HFF-Myc (cell line): ENCODE measurements at regions not wholly inside any gene's neighbourhood (a gene's known extent, or its start where the extent isn't known, plus 50 kb on each side); places are given as distances from the start of the nearest gene placed in this dataset.

Source experiments
- DNase-seq: peaks from one replicate; pipeline ENCODE4 v3.0.0-alpha.2; 2011; ENCODE audit warnings: low read depth; ENCODE audit errors: extremely low read depth
- H3K4me3 ChIP-seq: replicated peaks from 2 replicates; pipeline ENCODE4 v1.5.1; 2011; ENCODE audit warnings: low read depth, mild to moderate bottlenecking, control low read depth, low read length
- CTCF ChIP-seq: IDR thresholded peaks from 2 replicates; pipeline ENCODE4 v1.5.1; 2012; ENCODE audit warnings: mild to moderate bottlenecking, low read depth, low read length, control low read depth; ENCODE audit errors: missing control alignments

GRCh38 chr11:13098063-13098462 lies 88.9 kb downstream of the RASSF10 start:
- no peak overlapping the region for H3K4me3 ChIP-seq
- no peak for DNase-seq
- TF ChIP-seq CTCF = no peak

- H3K4me3 ChIP-seq = no peak overlapping the region
- no peak for DNase-seq
- TF ChIP-seq CTCF = no peak
Observed at GRCh38 chr11:13098616-13099289, 89.6 kb downstream of the RASSF10 start.

GRCh38 chr11:13101644-13102512 lies 92.8 kb downstream of the RASSF10 start:
- DNase-seq = no peak
- no peak for TF ChIP-seq CTCF
- H3K4me3 ChIP-seq = no peak overlapping the region

DNA sequence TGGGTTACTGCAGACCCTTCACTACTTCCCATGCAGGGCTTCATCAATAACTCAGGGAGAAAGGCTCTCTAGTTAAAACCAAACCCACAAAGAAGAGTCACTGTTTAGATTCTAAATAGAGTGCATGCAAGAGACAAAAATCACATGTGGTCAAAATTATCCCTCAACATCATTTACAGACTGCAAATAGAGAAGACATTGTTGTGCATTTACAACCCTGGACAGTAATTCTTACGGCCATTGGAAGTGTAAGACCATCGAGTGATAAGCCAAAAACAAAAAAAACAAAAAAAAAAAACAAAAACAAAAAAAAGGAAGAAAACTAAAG lies 93.4 kb downstream of the RASSF10 start:
- no peak for TF ChIP-seq CTCF
- H3K4me3 ChIP-seq = no peak overlapping the region
- DNase-seq = no peak

GRCh38 chr11:13102865-13103539 lies 93.9 kb downstream of the RASSF10 start:
- no peak for TF ChIP-seq CTCF
- DNase-seq = no peak
- H3K4me3 ChIP-seq = no peak overlapping the region

- no peak for DNase-seq
- H3K4me3 ChIP-seq = no peak overlapping the region
- no peak for TF ChIP-seq CTCF
Observed at GRCh38 chr11:13103962-13104554, 94.9 kb downstream of the RASSF10 start.
